ENCODE measurements at regions not wholly inside any gene's neighbourhood (a gene's known extent, or its start where the extent isn't known, plus 50 kb on each side); places are given as distances from the start of the nearest gene placed in this dataset.

DNA sequence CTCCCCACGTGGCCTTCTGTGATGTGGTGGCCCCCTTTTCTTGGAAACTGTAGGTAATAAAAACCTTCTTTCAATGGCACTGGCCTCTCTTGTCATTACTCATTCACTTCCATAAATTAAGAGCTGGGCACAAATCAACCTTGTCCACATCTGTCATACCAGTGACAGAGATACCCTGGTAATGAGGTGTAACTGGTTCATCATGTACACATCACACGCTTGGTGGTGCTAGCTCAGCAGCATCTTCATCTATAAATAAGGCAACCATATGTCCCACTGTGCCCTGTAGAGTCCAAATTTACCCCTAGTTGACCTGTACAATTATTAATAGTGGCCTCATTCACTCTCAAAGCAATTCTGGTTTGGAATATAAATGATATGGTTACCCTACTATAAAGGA lies 245.6 kb downstream of the HIVEP2 start:
- Histone ChIP-seq H3K27me3 (no peaks in the 10 kb centered on the region), H3K4me3 (replicated peaks in 1 of 3) (no peak overlapping the region), H3K4me1 (peaks cover 0 to 5% of the 10 kb centered on the region in 2 donors), H3K27ac (no peak overlapping the region), H3K36me3 (no peaks in the 10 kb centered on the region), H3K9me3 (no peaks in the 10 kb centered on the region)
- no peak for DNase-seq
- TF ChIP-seq, protein P1, sequence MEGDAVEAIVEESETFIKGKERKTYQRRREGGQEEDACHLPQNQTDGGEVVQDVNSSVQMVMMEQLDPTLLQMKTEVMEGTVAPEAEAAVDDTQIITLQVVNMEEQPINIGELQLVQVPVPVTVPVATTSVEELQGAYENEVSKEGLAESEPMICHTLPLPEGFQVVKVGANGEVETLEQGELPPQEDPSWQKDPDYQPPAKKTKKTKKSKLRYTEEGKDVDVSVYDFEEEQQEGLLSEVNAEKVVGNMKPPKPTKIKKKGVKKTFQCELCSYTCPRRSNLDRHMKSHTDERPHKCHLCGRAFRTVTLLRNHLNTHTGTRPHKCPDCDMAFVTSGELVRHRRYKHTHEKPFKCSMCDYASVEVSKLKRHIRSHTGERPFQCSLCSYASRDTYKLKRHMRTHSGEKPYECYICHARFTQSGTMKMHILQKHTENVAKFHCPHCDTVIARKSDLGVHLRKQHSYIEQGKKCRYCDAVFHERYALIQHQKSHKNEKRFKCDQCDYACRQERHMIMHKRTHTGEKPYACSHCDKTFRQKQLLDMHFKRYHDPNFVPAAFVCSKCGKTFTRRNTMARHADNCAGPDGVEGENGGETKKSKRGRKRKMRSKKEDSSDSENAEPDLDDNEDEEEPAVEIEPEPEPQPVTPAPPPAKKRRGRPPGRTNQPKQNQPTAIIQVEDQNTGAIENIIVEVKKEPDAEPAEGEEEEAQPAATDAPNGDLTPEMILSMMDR (IDR thresholded peaks at IDR 0.05), result no peak
- no peak for TF ChIP-seq POLR2A (IDR thresholded peaks at IDR 0.05)
- intact Hi-C loops (cut with DNase I), result loop anchor here (5.0 kb wide), 1 partner anchor 733 kb away; no protein-coding TSS in a partner anchor
- 98 to 99% methylated on average over 2 of the region's 2 CpGs for WGBS, 2 donors

DNA sequence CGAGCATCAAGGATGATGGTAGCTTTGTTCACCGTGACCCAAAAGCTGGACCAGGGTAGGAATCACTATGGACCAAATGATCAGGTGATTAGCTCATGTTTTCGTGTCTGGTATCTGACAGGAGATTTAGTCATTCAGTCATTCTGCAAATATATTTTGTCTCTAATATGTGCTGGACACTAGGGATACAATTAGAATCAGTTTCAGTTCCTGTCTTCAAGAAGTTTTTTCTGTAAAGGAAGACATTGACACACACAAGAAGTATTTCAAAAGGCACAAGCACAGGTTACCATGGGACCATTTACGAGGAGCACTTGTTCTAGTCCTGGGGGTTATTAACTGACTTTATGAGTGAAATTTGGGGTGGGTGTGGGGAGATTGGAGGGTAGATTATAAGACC lies 244.9 kb downstream of the HIVEP2 start:
- WGBS, 2 donors, result 86 to 87% methylated on average over 4 of the region's 4 CpGs
- no peaks in the 10 kb centered on the region for H3K27me3 ChIP-seq
- intact Hi-C loops (cut with DNase I), result no loop called here
- no peak for DNase-seq
- H3K4me1 ChIP-seq, result peaks cover 0 to 2% of the 10 kb centered on the region in 2 donors
- H3K9me3 ChIP-seq, result no peaks in the 10 kb centered on the region
- TF ChIP-seq, protein P1 (IDR thresholded peaks at IDR 0.05), result no peak
- no peak for TF ChIP-seq POLR2A (IDR thresholded peaks at IDR 0.05)
- H3K36me3 ChIP-seq, result no peaks in the 10 kb centered on the region
- no peak overlapping the region for H3K4me3 ChIP-seq (replicated peaks in 1 of 3)
- no peak overlapping the region for H3K27ac ChIP-seq

DNA sequence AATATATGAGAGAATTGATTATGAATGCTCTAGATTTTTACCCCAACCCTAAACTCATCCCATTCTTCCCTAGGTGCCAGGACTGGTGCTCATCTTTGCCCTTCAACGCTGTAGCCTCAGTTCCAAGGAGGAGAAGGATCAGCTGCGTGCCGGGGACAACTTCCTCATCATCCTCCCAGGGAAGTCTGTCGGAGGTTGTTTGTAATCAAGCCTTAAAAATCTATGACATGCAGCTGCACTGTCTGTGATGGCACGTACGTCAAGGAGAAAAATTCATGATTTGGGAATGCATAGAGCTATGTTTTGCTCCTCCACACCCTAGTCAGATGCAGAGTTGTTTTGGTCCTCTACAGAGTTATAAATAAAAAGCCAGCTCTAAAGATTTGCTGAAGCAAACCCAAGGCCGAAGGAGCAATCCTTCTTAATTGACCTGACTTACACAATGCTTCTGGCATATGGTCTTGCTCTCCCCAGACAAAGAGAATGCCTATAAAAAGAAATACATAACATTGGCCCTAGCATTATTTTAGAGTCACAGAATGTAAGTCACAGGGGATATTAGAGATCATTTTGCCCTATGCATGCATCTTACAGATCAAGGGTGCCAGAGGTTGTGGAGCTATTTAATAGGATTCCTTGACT lies 244.2 kb downstream of the HIVEP2 start:
- no peak for TF ChIP-seq POLR2A (IDR thresholded peaks at IDR 0.05)
- TF ChIP-seq, protein P1 (IDR thresholded peaks at IDR 0.05), result no peak
- Histone ChIP-seq H3K27ac (no peak overlapping the region), H3K36me3 (no peaks in the 10 kb centered on the region), H3K27me3 (no peaks in the 10 kb centered on the region), H3K4me3 (replicated peaks in 1 of 3) (no peak overlapping the region), H3K4me1 (no peaks in the 10 kb centered on the region), H3K9me3 (no peaks in the 10 kb centered on the region)
- no peak for DNase-seq
- intact Hi-C loops (cut with DNase I), result no loop called here
- 83 to 92% methylated on average over 7 of the region's 7 CpGs for WGBS, 2 donors

Data from thyroid gland (tissue), 4 donors.